ENCODE measurements at regions not wholly inside any gene's neighbourhood (a gene's known extent, or its start where the extent isn't known, plus 50 kb on each side); places are given as distances from the start of the nearest gene placed in this dataset.

GRCh38 chr1:232554409-232554808 is 75.5 kb downstream of the SIPA1L2 start:
- H4K91ac ChIP-seq (replicated peaks; ENCODE audit: insufficient read length, low read length) = no peak overlapping the region
- H3K9me3 ChIP-seq (ENCODE audit: insufficient read depth in 2 of 2, low read depth in 1 of 2, low read length in 1 of 2) = no peaks in the 10 kb centered on the region
- DNase-seq (ENCODE audit: low read depth in 1 of 2, low spot score in 2 of 2) = no peak
- H4K5ac ChIP-seq (ENCODE audit: insufficient read length, low read depth, low read length) = no peak overlapping the region
- CTCF ChIA-PET (ENCODE audit: partially characterized antibody) = no interaction called here
- no peak overlapping the region for H2BK15ac ChIP-seq (ENCODE audit: low read length)
- no peak overlapping the region for H3K4me2 ChIP-seq (ENCODE audit: insufficient read depth in 1 of 2, low read depth in 2 of 2, low read length in 2 of 2)
- FAIRE-seq = no peak
- H3K27ac ChIP-seq (ENCODE audit: low read depth, low read length) = no peak overlapping the region
- H2BK120ac ChIP-seq (replicated peaks; ENCODE audit: low read depth, low read length) = no peak overlapping the region
- no peak overlapping the region for H3K23ac ChIP-seq (ENCODE audit: insufficient read length)
- no peak overlapping the region for H2BK20ac ChIP-seq (ENCODE audit: low read length)
- H3K79me2 ChIP-seq (ENCODE audit: control insufficient read depth in 1 of 2, insufficient read depth in 2 of 2, low read length in 2 of 2) = no peaks in the 10 kb centered on the region
- no peaks in the 10 kb centered on the region for H3K79me1 ChIP-seq (ENCODE audit: low read depth, low read length)
- no peaks in the 10 kb centered on the region for H3K36me3 ChIP-seq (ENCODE audit: control insufficient read depth in 2 of 4, insufficient read depth in 4 of 4, low read length in 3 of 4)
- no peak overlapping the region for H2AK5ac ChIP-seq (ENCODE audit: low read depth, low read length)
- H3K4ac ChIP-seq (replicated peaks; ENCODE audit: insufficient read length, low read depth, low read length) = no peak overlapping the region
- 86% methylated on average over 6 of the region's 6 CpGs; no CpG with 5 or more reads in 1 of the 2 experiments for WGBS, 2 experiments (ENCODE audit: extremely low coverage in 1 of 2, insufficient coverage in 1 of 2, insufficient read length in 1 of 2, insufficient replicate concordance in 2 of 2, low coverage in 1 of 2, low lambda C conversion rate in 2 of 2, missing lambda C conversion rate in 1 of 2)
- H2BK5ac ChIP-seq (ENCODE audit: low read depth, low read length) = no peak overlapping the region
- no peak overlapping the region for H2BK12ac ChIP-seq (ENCODE audit: low read depth, low read length)
- no peak overlapping the region for H4K8ac ChIP-seq (ENCODE audit: extremely low read depth, insufficient read depth, low read length)
- H3K56ac ChIP-seq (replicated peaks; ENCODE audit: insufficient read length, low read depth, low read length) = no peak overlapping the region
- no peaks in the 10 kb centered on the region for H3K27me3 ChIP-seq (replicated peaks in 1 of 4; ENCODE audit: control insufficient read depth in 3 of 4, extremely low read depth in 1 of 4, insufficient read depth in 3 of 4, low read length in 3 of 4)
- no peak overlapping the region for H3K18ac ChIP-seq (ENCODE audit: extremely low read depth, low read length)
- peaks cover 2 to 18% (median 5%) of the 10 kb centered on the region in 4 experiments for H3K4me1 ChIP-seq (replicated peaks in 1 of 4; ENCODE audit: control insufficient read depth in 3 of 4, insufficient read depth in 4 of 4, low read length in 3 of 4)
- no peaks in the 10 kb centered on the region for H3K23me2 ChIP-seq (ENCODE audit: low read depth, low read length)
- no peak overlapping the region for H3K4me3 ChIP-seq (ENCODE audit: extremely low read depth in 1 of 4, insufficient read depth in 2 of 4, low read depth in 3 of 4, low read length in 4 of 4)
- H4K20me1 ChIP-seq (replicated peaks in 1 of 2; ENCODE audit: control insufficient read depth in 1 of 2, insufficient read depth in 2 of 2, low read length in 2 of 2) = no peaks in the 10 kb centered on the region
- no peak overlapping the region for H3K14ac ChIP-seq (ENCODE audit: insufficient read length)
- POLR2A ChIA-PET (ENCODE audit: partially characterized antibody) = no interaction called here
- no peak overlapping the region for H3K9ac ChIP-seq (replicated peaks in 1 of 4; ENCODE audit: extremely low read depth in 1 of 4, low read depth in 3 of 4, low read length in 3 of 4)
- no peak overlapping the region for H2AFZ ChIP-seq (ENCODE audit: low read length)
- TF ChIP-seq YY1 (IDR thresholded peaks at IDR 0.05; ENCODE audit: low read depth, low read length) = no peak
- no peak for TF ChIP-seq CBX5 (IDR thresholded peaks at IDR 0.05; ENCODE audit: low read depth, low read length)
- no peak for TF ChIP-seq KDM1A (IDR thresholded peaks at IDR 0.05; ENCODE audit: borderline replicate concordance, low read length)
- no peak for TF ChIP-seq RFX5 (IDR thresholded peaks at IDR 0.05; ENCODE audit: borderline replicate concordance, low read depth, low read length)
- no peak for TF ChIP-seq FOSL1 (IDR thresholded peaks at IDR 0.05; ENCODE audit: insufficient read depth, low read depth, low read length)
- TF ChIP-seq EP300 (IDR thresholded peaks at IDR 0.05; ENCODE audit: borderline replicate concordance in 1 of 2, low read depth in 2 of 2, low read length in 2 of 2) = no peak
- TF ChIP-seq TCF12 (IDR thresholded peaks at IDR 0.05; ENCODE audit: low read depth, low read length) = no peak
- TF ChIP-seq E2F6 (IDR thresholded peaks at IDR 0.05) = no peak
- TF ChIP-seq POU5F1 (IDR thresholded peaks at IDR 0.05; ENCODE audit: low read depth, low read length) = no peak
- TF ChIP-seq POLR2AphosphoS5 (IDR thresholded peaks at IDR 0.05; ENCODE audit: low read depth, low read length) = no peak
- TF ChIP-seq BCL11A (IDR thresholded peaks at IDR 0.05; ENCODE audit: low read depth in 2 of 2, low read length in 2 of 2) = no peak
- no peak for TF ChIP-seq CREB1 (IDR thresholded peaks at IDR 0.05)
- no peak for TF ChIP-seq CEBPB (IDR thresholded peaks at IDR 0.05; ENCODE audit: low read depth, low read length)
- TF ChIP-seq RAD21 (IDR thresholded peaks at IDR 0.05 in 1 of 2, conservative IDR thresholded peaks at IDR 0.05 in 1 of 2; ENCODE audit: low read depth in 2 of 2, low read length in 2 of 2) = no peak
- no peak for TF ChIP-seq KDM5A (IDR thresholded peaks at IDR 0.05; ENCODE audit: low read length)

Measured in H1 (cell line).